PFSK-1 (cell line): ENCODE measurements at regions not wholly inside any gene's neighbourhood (a gene's known extent, or its start where the extent isn't known, plus 50 kb on each side); places are given as distances from the start of the nearest gene placed in this dataset.

ENCODE experiments used
- FOXP2 ChIP-seq: optimal IDR thresholded peaks from 2 replicates; pipeline ENCODE3; 2011; ENCODE audit warnings: borderline replicate concordance, control low read depth, inconsistent platforms; ENCODE audit not compliant: insufficient read depth; ENCODE audit errors: extremely low read length, extremely low read depth
- POLR2AphosphoS5 ChIP-seq: IDR thresholded peaks from 2 replicates; pipeline ENCODE4 v1.6.1; 2012; ENCODE audit warnings: low read depth, mild to moderate bottlenecking, control low read depth, low read length, moderate library complexity
- REST ChIP-seq, 2 experiments: IDR thresholded peaks; 2 replicates each; pipeline versions ENCODE4 v1.6.1 to v1.8.0; 2011 to 2012; ENCODE audit warnings: low read depth in 2 of 2, low read length in 2 of 2, control low read depth in 1 of 2, inconsistent platforms in 1 of 2, mild to moderate bottlenecking in 1 of 2, moderate library complexity in 1 of 2; ENCODE audit not compliant: insufficient read depth in 1 of 2
- SIN3A ChIP-seq: IDR thresholded peaks from 2 replicates; pipeline ENCODE4 v1.6.1; 2012; ENCODE audit warnings: mild to moderate bottlenecking, low read length, moderate library complexity, borderline replicate concordance; ENCODE audit not compliant: insufficient read depth
- TAF1 ChIP-seq: IDR thresholded peaks from 2 replicates; pipeline ENCODE4 v1.6.1; 2012; ENCODE audit warnings: low read length, control low read depth, borderline replicate concordance; ENCODE audit not compliant: insufficient read depth

- TF ChIP-seq SIN3A, result no peak
- TF ChIP-seq REST (IDR thresholded peaks at IDR 0.05; ENCODE audit: insufficient read depth in 1 of 2, low read depth in 2 of 2, low read length in 2 of 2), result no peak
- no peak for TF ChIP-seq POLR2AphosphoS5
- no peak for TF ChIP-seq TAF1
- TF ChIP-seq FOXP2, result no peak
These were observed 1069.2 kb upstream of the SLC39A10 start for GRCh38 chr2:194587739-194588270.
